Fibroblast of lung (primary cell): ENCODE measurements at regions not wholly inside any gene's neighbourhood (a gene's known extent, or its start where the extent isn't known, plus 50 kb on each side); places are given as distances from the start of the nearest gene placed in this dataset.
"Not testable (repeated sequence)": the region's sequence is repeated elsewhere in the genome, so short reads cannot be mapped to it uniquely, and the experiment has no call there.

Source experiments
- EZH2 ChIP-seq: IDR thresholded peaks from 2 replicates; pipeline ENCODE4 v1.5.1; 2012; ENCODE audit warnings: low read length, control low read depth, mild to moderate bottlenecking; ENCODE audit errors: missing control alignments
- TF ChIP-seq, protein P1 (sequence below), 2 donors: IDR thresholded peaks in 1 of 2; conservative IDR thresholded peaks in 1 of 2; 1 replicate in 1 of 2; 2 replicates in 1 of 2; pipeline ENCODE4 v1.5.1; 2011 to 2012; ENCODE audit warnings: low read length in 2 of 2, control low read depth in 1 of 2, inconsistent platforms in 1 of 2, low read depth in 1 of 2, mild to moderate bottlenecking in 1 of 2

DNA sequence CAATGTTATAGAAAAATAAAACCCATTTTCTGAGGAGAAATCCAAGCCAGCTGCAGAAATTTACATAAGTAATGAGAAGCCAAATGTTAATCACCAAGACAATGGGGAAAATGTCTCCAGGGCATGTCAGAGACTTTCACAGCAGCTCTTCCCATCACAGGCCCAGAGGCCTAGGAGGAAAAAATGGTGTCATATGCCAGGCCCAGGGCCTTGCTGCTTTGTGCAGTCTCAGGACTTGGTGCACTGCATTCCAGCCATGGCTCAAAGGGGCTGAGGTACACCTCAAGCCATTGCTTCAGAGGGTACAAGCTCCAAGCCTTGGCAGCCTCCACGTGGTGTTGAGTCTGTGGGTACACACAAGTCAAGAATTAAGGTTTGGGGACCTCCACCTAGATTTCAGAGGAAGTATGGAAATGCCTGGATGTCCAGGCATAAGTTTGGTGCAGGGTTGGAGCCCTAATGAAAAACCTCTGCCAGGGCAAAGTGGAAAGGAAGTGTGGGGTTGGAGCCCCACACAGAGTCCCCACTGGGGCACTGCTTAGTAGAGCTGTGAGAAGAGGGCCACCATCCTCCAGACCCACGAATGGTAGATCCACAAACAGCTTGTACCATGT lies 163.0 kb downstream of the THBS2 start:
- TF ChIP-seq, protein P1, sequence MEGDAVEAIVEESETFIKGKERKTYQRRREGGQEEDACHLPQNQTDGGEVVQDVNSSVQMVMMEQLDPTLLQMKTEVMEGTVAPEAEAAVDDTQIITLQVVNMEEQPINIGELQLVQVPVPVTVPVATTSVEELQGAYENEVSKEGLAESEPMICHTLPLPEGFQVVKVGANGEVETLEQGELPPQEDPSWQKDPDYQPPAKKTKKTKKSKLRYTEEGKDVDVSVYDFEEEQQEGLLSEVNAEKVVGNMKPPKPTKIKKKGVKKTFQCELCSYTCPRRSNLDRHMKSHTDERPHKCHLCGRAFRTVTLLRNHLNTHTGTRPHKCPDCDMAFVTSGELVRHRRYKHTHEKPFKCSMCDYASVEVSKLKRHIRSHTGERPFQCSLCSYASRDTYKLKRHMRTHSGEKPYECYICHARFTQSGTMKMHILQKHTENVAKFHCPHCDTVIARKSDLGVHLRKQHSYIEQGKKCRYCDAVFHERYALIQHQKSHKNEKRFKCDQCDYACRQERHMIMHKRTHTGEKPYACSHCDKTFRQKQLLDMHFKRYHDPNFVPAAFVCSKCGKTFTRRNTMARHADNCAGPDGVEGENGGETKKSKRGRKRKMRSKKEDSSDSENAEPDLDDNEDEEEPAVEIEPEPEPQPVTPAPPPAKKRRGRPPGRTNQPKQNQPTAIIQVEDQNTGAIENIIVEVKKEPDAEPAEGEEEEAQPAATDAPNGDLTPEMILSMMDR (conservative IDR thresholded peaks at IDR 0.05 in 1 of 2, IDR thresholded peaks at IDR 0.05 in 1 of 2; ENCODE audit: low read depth in 1 of 2, low read length in 2 of 2) = not testable (repeated sequence)
- not testable (repeated sequence) for TF ChIP-seq EZH2
